ENCODE measurements at regions not wholly inside any gene's neighbourhood (a gene's known extent, or its start where the extent isn't known, plus 50 kb on each side); places are given as distances from the start of the nearest gene placed in this dataset.
"Not testable (repeated sequence)": the region's sequence is repeated elsewhere in the genome, so short reads cannot be mapped to it uniquely, and the experiment has no call there.

- DNase-seq: not testable (repeated sequence)
These were observed 110.5 kb upstream of the NBPF19 start for GRCh38 chr1:149364188-149364981.

GRCh38 chr1:149366402-149366801 lies 108.4 kb upstream of the NBPF19 start:
- DNase-seq: peak in 1 of 3 donors; percentile 18

GRCh38 chr1:149367472-149368044 lies 107.3 kb upstream of the NBPF19 start:
- peak in 2 of 3 donors; percentile 8 to 18 for DNase-seq

- not testable (repeated sequence) for DNase-seq
These were observed 106.5 kb upstream of the NBPF19 start for GRCh38 chr1:149368337-149368736.

- not testable (repeated sequence) for DNase-seq
These were observed 105.8 kb upstream of the NBPF19 start for GRCh38 chr1:149369081-149369480.

GRCh38 chr1:149371955-149372354 lies 102.9 kb upstream of the NBPF19 start:
- not testable (repeated sequence) for DNase-seq

GRCh38 chr1:149378462-149378861 lies 96.4 kb upstream of the NBPF19 start:
- DNase-seq: not testable (repeated sequence)

GRCh38 chr1:149390173-149390926 lies 84.5 kb upstream of the NBPF19 start:
- DNase-seq: peak; percentile 50 to 65 (median 56)

GRCh38 chr1:149390931-149391330 lies 83.9 kb upstream of the NBPF19 start:
- DNase-seq: not testable (repeated sequence)

GRCh38 chr1:149395802-149396201 lies 79.0 kb upstream of the NBPF19 start:
- DNase-seq: not testable (repeated sequence)

GRCh38 chr1:149398527-149398926 lies 76.3 kb upstream of the NBPF19 start:
- peak in 1 of 3 donors; percentile 15 for DNase-seq

- DNase-seq: peak; percentile 15 to 66 (median 44)
These were observed 66.4 kb upstream of the NBPF19 start for GRCh38 chr1:149408404-149408803.

- DNase-seq: not testable (repeated sequence)
These were observed 59.5 kb upstream of the NBPF19 start for GRCh38 chr1:149415373-149415772.

- DNase-seq: not testable (repeated sequence)
These were observed 56.1 kb upstream of the NBPF19 start for GRCh38 chr1:149418782-149419181.

- DNase-seq: not testable (repeated sequence)
These were observed 51.7 kb upstream of the NBPF19 start for GRCh38 chr1:149423122-149423521.
